ENCODE measurements at regions not wholly inside any gene's neighbourhood (a gene's known extent, or its start where the extent isn't known, plus 50 kb on each side); places are given as distances from the start of the nearest gene placed in this dataset.
A peak's percentile ranks its signal among the peaks of the same experiment; 100 is the strongest.

GRCh38 chr22:46050451-46050845 is 73.5 kb upstream of the WNT7B start:
- no peaks in the 10 kb centered on the region for H3K27me3 ChIP-seq (ENCODE audit: insufficient read depth in 3 of 3, low read length in 2 of 3)
- TF ChIP-seq, protein P1, sequence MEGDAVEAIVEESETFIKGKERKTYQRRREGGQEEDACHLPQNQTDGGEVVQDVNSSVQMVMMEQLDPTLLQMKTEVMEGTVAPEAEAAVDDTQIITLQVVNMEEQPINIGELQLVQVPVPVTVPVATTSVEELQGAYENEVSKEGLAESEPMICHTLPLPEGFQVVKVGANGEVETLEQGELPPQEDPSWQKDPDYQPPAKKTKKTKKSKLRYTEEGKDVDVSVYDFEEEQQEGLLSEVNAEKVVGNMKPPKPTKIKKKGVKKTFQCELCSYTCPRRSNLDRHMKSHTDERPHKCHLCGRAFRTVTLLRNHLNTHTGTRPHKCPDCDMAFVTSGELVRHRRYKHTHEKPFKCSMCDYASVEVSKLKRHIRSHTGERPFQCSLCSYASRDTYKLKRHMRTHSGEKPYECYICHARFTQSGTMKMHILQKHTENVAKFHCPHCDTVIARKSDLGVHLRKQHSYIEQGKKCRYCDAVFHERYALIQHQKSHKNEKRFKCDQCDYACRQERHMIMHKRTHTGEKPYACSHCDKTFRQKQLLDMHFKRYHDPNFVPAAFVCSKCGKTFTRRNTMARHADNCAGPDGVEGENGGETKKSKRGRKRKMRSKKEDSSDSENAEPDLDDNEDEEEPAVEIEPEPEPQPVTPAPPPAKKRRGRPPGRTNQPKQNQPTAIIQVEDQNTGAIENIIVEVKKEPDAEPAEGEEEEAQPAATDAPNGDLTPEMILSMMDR (IDR thresholded peaks at IDR 0.05), result no peak
- no peak overlapping the region for H3K4me3 ChIP-seq
- peak in 1 of 2 donors; percentile 23 for DNase-seq
- peak overlapping the region; percentile 99 for H3K27ac ChIP-seq
- H3K4me1 ChIP-seq, result peaks cover 66% of the 10 kb centered on the region
- intact Hi-C loops (cut with DNase I), result no loop called here
- 57 to 85% (median 68%) methylated on average over 7 of the region's 7 CpGs for WGBS, 3 donors
- no peak for ATAC-seq
- no peaks in the 10 kb centered on the region for H3K9me3 ChIP-seq
- H3K36me3 ChIP-seq (ENCODE audit: insufficient read depth in 1 of 2, low read depth in 1 of 2), result no peaks in the 10 kb centered on the region

GRCh38 chr22:46050916-46051614 is 74.1 kb upstream of the WNT7B start:
- intact Hi-C loops (cut with DNase I), result no loop called here
- H3K27ac ChIP-seq, result peak overlapping the region; percentile 99
- WGBS, 3 donors, result 77 to 91% (median 83%) methylated on average over 11 of the region's 11 CpGs
- TF ChIP-seq, protein P1 (IDR thresholded peaks at IDR 0.05), result no peak
- H3K36me3 ChIP-seq (ENCODE audit: insufficient read depth in 1 of 2, low read depth in 1 of 2), result no peaks in the 10 kb centered on the region
- DNase-seq (peak in 1 of 2 donors; percentile 46), ATAC-seq (no peak)
- H3K4me1 ChIP-seq, result peaks cover 66% of the 10 kb centered on the region
- H3K9me3 ChIP-seq, result no peaks in the 10 kb centered on the region
- H3K4me3 ChIP-seq, result no peak overlapping the region
- H3K27me3 ChIP-seq (ENCODE audit: insufficient read depth in 3 of 3, low read length in 2 of 3), result no peaks in the 10 kb centered on the region

GRCh38 chr22:46051646-46052045 is 74.7 kb upstream of the WNT7B start:
- peaks cover 65% of the 10 kb centered on the region for H3K4me1 ChIP-seq
- ATAC-seq (no peak), DNase-seq (peak in 1 of 2 donors; percentile 19)
- intact Hi-C loops (cut with DNase I), result loop anchor here in 1 of 2 donors (2.0 kb wide), 1 partner anchor 13 kb away; no protein-coding TSS in a partner anchor
- H3K36me3 ChIP-seq (ENCODE audit: insufficient read depth in 1 of 2, low read depth in 1 of 2), result no peaks in the 10 kb centered on the region
- no peaks in the 10 kb centered on the region for H3K27me3 ChIP-seq (ENCODE audit: insufficient read depth in 3 of 3, low read length in 2 of 3)
- H3K4me3 ChIP-seq, result no peak overlapping the region
- no peaks in the 10 kb centered on the region for H3K9me3 ChIP-seq
- TF ChIP-seq, protein P1 (IDR thresholded peaks at IDR 0.05), result no peak
- 87 to 94% (median 89%) methylated on average over 8 of the region's 8 CpGs for WGBS, 3 donors
- peak overlapping the region; percentile 99 for H3K27ac ChIP-seq

DNA sequence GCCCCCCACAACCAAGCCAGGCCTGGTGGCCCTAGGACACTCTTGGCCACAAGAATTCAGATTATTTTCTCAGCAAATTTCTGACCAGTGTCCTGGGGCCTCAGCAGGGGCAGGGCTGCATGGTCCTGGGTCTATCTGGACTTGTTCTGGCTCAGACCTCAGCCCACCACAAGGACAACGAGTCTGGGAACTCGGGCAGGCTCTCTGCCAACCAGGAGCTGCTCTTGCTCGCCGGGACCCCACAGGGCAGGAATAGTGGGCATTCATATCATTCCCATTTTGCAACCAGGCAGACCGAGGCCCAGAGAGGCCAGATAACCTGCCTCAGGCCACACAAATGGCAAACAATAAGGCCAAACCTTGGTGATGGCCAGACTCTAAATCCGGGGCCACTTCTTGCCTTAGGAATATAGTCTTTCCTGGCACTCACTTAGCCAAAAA is 75.4 kb upstream of the WNT7B start:
- peak in 1 of 2 donors; percentile 51 for DNase-seq
- Histone ChIP-seq H3K27me3 (ENCODE audit: insufficient read depth in 3 of 3, low read length in 2 of 3) (no peaks in the 10 kb centered on the region), H3K4me1 (peaks cover 64% of the 10 kb centered on the region), H3K9me3 (no peaks in the 10 kb centered on the region), H3K36me3 (ENCODE audit: insufficient read depth in 1 of 2, low read depth in 1 of 2) (no peaks in the 10 kb centered on the region), H3K27ac (peak overlapping the region; percentile 99), H3K4me3 (peak overlapping the region; percentile 86)
- ATAC-seq, result no peak
- 15 to 30% (median 20%) methylated on average over 6 of the region's 6 CpGs for WGBS, 3 donors
- TF ChIP-seq, protein P1 (IDR thresholded peaks at IDR 0.05), result no peak
- intact Hi-C loops (cut with DNase I), result loop anchor here in 1 of 2 donors (2.0 kb wide), 1 partner anchor 14 kb away; no protein-coding TSS in a partner anchor

Measured in psoas muscle (tissue), 7 donors.